Occipital lobe (tissue), 1 donor: ENCODE measurements at regions not wholly inside any gene's neighbourhood (a gene's known extent, or its start where the extent isn't known, plus 50 kb on each side); places are given as distances from the start of the nearest gene placed in this dataset.
"Not testable (repeated sequence)": the region's sequence is repeated elsewhere in the genome, so short reads cannot be mapped to it uniquely, and the experiment has no call there.

ENCODE experiments used
- DNase-seq: peaks from one replicate; lab custom pipeline; 2025; lab: John Stamatoyannopoulos, UW

DNA sequence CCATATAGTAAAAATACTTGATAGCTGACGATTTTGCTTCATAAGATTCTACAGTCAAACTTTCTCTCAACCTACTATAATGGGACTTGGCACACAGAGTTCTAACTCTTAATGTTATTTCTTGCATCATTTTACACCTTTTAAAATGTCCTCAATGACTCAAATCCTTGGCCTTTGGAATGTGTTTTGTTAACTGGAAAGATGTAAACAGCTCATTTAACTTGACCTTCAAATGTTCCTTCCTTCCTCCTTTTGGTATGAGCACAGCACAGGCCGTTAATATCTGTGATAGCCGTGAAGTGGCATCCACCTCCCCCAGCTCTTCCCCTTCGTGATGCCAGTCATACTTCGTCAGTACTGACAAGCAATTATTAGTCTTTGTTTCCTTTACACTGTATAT lies 972.0 kb upstream of the CITED2 start:
- no peak for DNase-seq

DNA sequence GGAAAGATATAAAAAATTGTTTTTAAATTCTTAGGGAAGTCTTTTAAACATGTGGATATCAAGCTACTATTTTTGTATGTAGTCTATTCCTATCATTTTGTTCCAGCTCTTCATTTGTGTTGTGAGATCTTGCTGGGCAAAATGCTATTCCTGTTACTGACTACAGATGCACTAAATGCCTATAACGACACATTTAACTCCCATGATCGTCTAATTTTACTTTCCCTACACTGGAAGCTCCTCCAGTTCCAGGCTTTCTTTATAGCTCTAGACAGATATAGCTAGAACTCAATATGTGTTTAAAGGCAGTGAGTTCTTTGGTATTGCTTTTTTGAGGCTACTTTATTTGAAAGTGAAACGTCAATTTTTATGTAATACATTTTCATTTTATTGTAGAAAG lies 971.5 kb upstream of the CITED2 start:
- no peak for DNase-seq

DNA sequence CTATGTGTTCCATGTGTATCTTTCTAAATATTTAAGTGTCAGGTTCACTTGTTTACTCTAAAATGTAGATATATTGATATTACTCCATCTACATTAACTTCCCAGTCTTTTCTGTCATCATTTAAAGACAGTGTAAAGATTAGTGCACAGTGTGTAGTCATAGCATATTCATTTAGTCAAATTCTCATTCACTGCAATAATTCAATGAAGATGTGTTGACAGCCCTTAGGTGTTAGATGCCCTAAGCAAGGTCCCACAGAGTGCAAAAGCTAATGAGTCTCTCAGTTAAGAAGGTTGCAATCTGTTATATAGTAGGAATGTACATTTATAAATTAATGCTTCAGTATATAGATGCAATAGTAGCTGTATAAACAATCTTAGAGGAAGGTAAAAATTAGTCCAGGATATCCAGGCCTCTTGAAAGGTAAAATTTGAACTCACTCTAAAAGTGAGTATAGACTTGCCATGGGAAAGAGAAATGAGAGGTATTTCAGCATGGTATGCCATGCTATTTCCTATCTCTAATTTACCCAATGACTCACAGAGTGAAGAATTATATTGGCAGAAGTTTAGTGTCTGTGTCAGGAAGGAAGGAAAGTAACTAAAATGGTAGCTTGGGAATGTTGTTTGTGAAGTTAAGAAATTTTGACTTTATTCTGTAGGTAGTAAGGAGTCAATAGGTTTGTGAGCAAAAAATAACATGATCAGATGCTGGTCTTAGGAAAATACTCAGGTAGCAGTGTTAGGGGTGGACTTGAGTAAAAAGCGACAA lies 969.9 kb upstream of the CITED2 start:
- DNase-seq = no peak

DNA sequence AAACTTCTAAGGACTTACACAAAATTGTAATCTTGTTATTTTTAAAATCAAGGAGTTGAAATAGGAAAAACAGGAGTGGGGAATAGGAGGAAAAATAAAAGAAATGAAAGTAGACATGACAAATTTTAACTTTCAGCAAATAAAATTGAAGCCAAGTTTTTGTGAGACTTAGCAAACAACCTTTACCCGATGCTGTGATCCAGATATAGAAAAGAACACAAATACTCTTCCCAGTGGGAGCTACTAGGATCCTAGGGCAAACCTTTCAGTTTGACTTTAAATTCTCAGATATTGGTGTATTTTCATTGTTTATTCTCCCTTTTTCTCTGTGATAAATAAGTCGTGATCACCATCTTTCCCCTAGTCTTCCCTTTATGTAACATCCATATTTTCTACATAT lies 968.7 kb upstream of the CITED2 start:
- DNase-seq = no peak

DNA sequence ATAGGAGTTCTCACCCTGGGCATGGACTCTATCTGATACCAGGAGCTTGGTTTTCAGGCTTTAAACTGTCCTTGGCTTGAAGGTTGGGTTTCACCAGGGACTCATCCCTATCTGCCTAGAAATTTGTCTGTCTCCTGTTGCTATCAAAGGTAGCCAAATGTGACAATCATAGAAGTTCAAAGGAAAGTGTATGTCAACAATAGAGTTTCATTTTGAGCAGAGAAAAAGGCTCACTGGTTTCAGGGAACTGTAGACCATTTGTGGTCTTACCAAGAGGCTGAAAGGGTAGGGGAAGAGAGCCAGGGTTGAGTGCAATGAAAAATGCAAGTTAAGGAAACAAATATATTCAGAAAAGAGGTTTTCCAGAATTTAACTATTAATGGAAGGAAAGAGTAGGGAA lies 966.8 kb upstream of the CITED2 start:
- DNase-seq = no peak

- no peak for DNase-seq
These were observed 966.3 kb upstream of the CITED2 start for GRCh38 chr6:140340795-140341194.

- not testable (repeated sequence) for DNase-seq
These were observed 964.6 kb upstream of the CITED2 start for GRCh38 chr6:140339084-140339483.

- no peak for DNase-seq
These were observed 947.4 kb upstream of the CITED2 start for GRCh38 chr6:140321891-140322290.

- no peak for DNase-seq
These were observed 945.9 kb upstream of the CITED2 start for GRCh38 chr6:140320081-140321080.

GRCh38 chr6:140319209-140319608 lies 944.8 kb upstream of the CITED2 start:
- no peak for DNase-seq

GRCh38 chr6:140318408-140318807 lies 944.0 kb upstream of the CITED2 start:
- no peak for DNase-seq

DNA sequence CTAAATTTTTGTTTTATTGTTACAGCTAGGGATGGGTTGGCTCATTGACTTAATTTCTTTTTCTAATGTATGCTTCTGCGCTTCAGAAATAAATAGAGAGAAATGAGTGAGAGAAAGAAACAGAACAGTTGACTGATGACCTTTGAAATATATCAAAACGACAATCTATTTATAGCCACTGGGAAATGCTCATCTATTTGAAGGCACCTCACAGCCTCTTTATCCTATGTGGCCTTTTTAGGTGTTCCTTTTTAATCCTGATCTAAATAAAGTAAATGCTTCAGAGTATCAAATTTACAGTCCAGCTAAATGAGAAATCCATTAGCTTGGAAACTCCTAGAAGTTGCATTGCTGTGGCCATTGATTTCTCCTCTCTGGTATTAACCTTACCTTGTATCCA lies 943.5 kb upstream of the CITED2 start:
- DNase-seq = no peak

DNA sequence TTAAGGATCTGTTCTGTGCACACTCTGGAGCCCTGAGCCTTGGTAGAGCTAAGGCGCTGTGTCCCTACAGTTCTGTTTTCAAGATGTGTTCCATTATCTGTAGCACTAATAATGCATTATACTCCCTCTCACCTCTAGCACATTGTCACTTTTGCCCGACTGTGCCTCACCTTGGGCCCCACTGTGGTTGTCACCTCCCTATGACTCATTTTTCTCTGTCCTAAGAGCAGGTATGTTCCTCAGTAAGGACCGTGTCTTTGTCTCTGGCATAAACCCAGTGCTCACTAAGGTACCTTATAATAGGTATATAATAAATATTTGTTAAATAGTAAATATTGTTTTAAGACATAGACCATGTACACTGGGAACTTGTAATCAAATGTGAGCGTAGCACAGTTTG lies 942.5 kb upstream of the CITED2 start:
- no peak for DNase-seq

- no peak for DNase-seq
These were observed 940.2 kb upstream of the CITED2 start for GRCh38 chr6:140314682-140315081.

GRCh38 chr6:140311146-140311545 lies 936.7 kb upstream of the CITED2 start:
- no peak for DNase-seq

DNA sequence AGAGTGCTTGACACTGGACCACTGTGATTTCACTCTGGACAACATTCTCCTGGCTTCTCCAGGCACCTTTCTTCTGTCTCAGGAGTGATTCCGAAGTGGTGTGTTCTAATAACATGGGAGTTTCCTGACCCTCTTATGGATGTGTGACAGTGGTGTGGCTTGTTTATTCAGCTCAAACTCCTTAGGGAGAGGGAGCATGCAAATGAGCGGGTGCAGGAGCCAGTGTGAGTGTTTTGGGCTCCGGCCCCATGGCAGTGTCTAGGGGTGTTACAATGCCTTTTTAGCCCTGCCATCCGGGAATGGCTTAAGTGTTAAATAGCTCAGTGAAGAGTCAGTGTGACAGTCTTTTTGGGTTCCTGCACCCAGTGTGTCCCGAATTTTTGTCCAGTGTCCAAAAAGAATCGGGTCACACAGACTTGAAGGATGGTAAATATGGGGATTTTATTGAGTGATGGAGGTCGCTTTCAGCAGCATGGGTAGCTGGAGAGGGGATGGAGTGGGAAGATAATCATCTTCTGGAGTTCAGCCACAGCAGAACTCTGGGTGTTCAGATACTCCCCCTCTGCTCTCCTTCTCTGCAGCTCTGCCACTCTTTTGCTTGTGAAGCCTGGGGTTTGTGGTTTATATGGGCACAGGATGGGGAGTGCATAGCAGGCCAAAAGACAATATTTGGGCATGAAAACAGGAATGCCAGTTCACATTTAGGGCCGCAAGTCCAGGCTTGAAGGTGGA lies 928.9 kb upstream of the CITED2 start:
- no peak for DNase-seq

DNA sequence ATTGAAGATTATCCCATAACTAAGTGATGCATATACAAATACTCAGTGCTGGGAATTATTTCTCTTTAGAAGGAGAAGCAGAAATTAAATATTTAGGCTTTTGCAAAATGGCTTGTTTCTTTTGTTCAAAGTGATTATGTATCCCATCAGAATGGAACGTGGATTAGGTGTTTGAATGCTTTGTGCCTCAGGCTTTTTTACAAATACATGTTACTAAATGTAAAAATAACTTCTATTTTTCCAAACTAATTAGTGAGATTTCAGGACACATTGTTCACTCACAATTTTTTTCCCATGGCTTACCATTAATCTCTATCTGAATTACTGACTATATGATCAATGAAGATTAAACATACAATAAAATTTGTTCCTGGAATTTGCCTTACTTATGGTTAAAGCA lies 925.9 kb upstream of the CITED2 start:
- no peak for DNase-seq

- no peak for DNase-seq
These were observed 914.7 kb upstream of the CITED2 start for GRCh38 chr6:140289186-140289585.

DNA sequence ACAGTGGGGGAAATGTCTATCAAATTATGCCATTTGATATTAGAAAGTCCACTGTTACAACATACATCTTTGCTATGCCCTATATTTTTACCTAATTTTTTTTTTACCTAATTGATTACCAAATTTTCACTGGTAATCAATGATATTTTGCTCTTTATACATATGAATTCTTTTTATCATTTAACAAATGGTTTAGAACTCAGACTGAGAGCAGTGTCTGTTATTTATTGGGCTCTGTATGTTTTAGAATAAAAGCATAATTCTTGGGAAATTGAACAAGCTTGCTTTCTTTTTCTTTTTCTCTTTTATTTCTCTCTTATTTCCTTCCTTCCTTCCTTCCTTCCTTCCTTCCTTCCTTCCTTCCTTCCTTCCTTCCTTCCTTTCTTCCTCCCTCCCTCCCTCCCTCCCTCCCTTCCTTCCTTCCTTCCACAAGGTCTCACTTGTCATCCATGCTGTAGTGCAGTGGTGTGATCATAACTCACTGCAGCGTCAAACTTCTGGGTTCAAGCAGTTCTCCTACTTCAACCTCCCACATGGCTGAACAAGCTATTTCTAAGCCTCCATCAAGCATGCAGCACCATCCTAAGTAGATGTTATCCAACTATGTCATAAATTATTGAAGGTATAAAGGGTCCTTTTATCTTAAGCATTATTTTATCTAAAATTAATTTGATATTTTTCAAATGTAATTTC lies 911.7 kb upstream of the CITED2 start:
- DNase-seq = no peak

DNA sequence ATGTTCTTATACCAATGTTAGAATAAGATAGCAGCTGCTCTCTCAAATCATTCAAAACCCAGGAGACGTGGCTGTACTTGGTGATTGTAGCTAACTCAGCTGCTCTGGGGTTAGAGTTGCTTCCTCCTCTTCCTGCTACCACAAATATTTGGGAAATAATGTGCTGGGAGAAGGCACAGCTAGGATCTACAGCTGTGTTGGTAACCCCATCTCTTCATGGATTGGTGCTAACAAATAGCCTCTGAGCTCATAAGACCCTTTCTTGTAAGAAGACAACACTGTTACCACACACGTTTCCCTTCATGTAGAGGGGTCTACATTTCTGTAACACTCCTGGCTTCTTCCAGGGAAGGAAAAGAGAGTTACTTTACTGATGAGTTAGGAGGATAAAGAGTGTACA lies 911.0 kb upstream of the CITED2 start:
- no peak for DNase-seq

GRCh38 chr6:140284871-140285270 lies 910.4 kb upstream of the CITED2 start:
- DNase-seq = no peak
